ENCODE measurements at regions not wholly inside any gene's neighbourhood (a gene's known extent, or its start where the extent isn't known, plus 50 kb on each side); places are given as distances from the start of the nearest gene placed in this dataset.

DNA sequence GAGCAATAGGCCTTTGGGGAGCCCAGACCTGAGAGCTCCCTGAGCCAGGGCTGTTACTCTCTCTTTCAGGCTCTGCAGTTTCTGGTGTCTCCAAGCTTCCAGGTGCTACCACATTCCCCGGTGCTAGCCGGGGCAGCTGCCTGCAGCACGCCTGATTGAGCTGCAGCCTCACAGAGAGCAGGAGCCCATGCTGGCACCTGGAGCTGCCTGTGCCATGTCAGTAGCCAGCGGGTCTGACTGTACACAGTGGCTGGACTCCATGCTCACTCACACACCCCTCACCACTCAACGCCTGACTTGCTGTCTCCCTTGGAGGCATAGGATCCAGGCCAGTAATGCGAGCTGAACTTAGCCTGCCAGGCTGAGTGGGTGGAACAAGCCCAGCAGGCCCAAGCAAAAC lies 800.4 kb upstream of the AGA start:
- TF ChIP-seq EZH2 (IDR thresholded peaks at IDR 0.05; ENCODE audit: borderline replicate concordance, low read depth, low read length, severe bottlenecking): no peak
- TF ChIP-seq, protein P1, sequence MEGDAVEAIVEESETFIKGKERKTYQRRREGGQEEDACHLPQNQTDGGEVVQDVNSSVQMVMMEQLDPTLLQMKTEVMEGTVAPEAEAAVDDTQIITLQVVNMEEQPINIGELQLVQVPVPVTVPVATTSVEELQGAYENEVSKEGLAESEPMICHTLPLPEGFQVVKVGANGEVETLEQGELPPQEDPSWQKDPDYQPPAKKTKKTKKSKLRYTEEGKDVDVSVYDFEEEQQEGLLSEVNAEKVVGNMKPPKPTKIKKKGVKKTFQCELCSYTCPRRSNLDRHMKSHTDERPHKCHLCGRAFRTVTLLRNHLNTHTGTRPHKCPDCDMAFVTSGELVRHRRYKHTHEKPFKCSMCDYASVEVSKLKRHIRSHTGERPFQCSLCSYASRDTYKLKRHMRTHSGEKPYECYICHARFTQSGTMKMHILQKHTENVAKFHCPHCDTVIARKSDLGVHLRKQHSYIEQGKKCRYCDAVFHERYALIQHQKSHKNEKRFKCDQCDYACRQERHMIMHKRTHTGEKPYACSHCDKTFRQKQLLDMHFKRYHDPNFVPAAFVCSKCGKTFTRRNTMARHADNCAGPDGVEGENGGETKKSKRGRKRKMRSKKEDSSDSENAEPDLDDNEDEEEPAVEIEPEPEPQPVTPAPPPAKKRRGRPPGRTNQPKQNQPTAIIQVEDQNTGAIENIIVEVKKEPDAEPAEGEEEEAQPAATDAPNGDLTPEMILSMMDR (IDR thresholded peaks at IDR 0.05; ENCODE audit: borderline replicate concordance, extremely low read depth, low read length, poor library complexity, severe bottlenecking): no peak
